HEK293 (cell line): ENCODE measurements at regions not wholly inside any gene's neighbourhood (a gene's known extent, or its start where the extent isn't known, plus 50 kb on each side); places are given as distances from the start of the nearest gene placed in this dataset.

Source experiments
- CTCF ChIA-PET: fragments of 350-600 bp; formaldehyde crosslinking; extraction: SDS; loops from one replicate; lab custom pipeline; 2021; ENCODE audit warnings: antibody characterized with exemption; lab: Yijun Ruan, JAX
- POLR2A ChIA-PET: fragments of 300-600 bp; formaldehyde crosslinking; extraction: SDS; loops from one replicate; lab custom pipeline; 2020; ENCODE audit warnings: antibody characterized with exemption, inconsistent platforms; lab: Yijun Ruan, JAX
- H3K27ac ChIP-seq: fragments of 200-500 bp; sonication (Bioruptor generic); 2 replicates; pipeline ENCODE4 v1.5.1; 2014; ENCODE audit warnings: low read depth, low read length, control low read depth, inconsistent platforms; ENCODE audit errors: extremely low read depth
- H3K36me3 ChIP-seq, 2 experiments: fragments of 200-500 bp in 1 of 2; sonication (Bioruptor generic) in 1 of 2; 1 replicate in 1 of 2; 2 replicates in 1 of 2; pipeline ENCODE4 v1.5.1; 2014 to 2017; ENCODE audit warnings: inconsistent platforms in 2 of 2, low read length in 2 of 2; ENCODE audit not compliant: control insufficient read depth in 2 of 2, insufficient read depth in 1 of 2
- H3K4me1 ChIP-seq: fragments of 200-500 bp; sonication (Bioruptor generic); 2 replicates; pipeline ENCODE4 v1.5.1; 2014; ENCODE audit warnings: mild to moderate bottlenecking, low read length, inconsistent platforms; ENCODE audit not compliant: control insufficient read depth, insufficient read depth
- H3K4me3 ChIP-seq: 2 replicates; pipeline ENCODE4 v1.5.1; 2011; ENCODE audit warnings: low read depth, mild to moderate bottlenecking, control low read depth, low read length, moderate library complexity
- H3K9me3 ChIP-seq: fragments of 200-500 bp; sonication (Bioruptor generic); 2 replicates; pipeline ENCODE4 v1.5.1; 2014; ENCODE audit warnings: low read depth, low read length, inconsistent platforms; ENCODE audit not compliant: control insufficient read depth, insufficient read depth
- FEZF1 ChIP-seq: fragments of 450-650 bp; formaldehyde crosslinking; IDR thresholded peaks from 2 replicates; pipeline ENCODE4 v1.5.1; 2016; ENCODE audit warnings: missing biosample characterization, missing genetic modification characterization
- IKZF3 ChIP-seq: fragments of 450-650 bp; IDR thresholded peaks from 2 replicates; pipeline ENCODE4 v1.5.0; 2018; ENCODE audit warnings: missing biosample characterization, mild to moderate bottlenecking, missing genetic modification characterization, moderate library complexity
- ZBTB26 ChIP-seq: fragments of 450-650 bp; formaldehyde crosslinking; optimal IDR thresholded peaks from 2 replicates; pipeline ENCODE3; 2016; ENCODE audit warnings: missing biosample characterization, mild to moderate bottlenecking, missing genetic modification characterization
- ZNF133 ChIP-seq: fragments of 450-650 bp; formaldehyde crosslinking; IDR thresholded peaks from 2 replicates; pipeline ENCODE4 v1.5.1; 2016; ENCODE audit warnings: missing biosample characterization, missing genetic modification characterization
- ZNF138 ChIP-seq: fragments of 450-650 bp; formaldehyde crosslinking; IDR thresholded peaks from 2 replicates; pipeline ENCODE4 v1.5.1; 2016; ENCODE audit warnings: missing biosample characterization, missing genetic modification characterization, borderline replicate concordance
- ZNF202 ChIP-seq: fragments of 450-650 bp; formaldehyde crosslinking; IDR thresholded peaks from 2 replicates; pipeline ENCODE4 v1.5.1; 2016; ENCODE audit warnings: missing biosample characterization, missing genetic modification characterization, borderline replicate concordance
- ZNF23 ChIP-seq: fragments of 450-650 bp; formaldehyde crosslinking; IDR thresholded peaks from 2 replicates; pipeline ENCODE4 v1.5.1; 2016; ENCODE audit warnings: missing biosample characterization, missing genetic modification characterization, borderline replicate concordance
- ZNF239 ChIP-seq: fragments of 450-650 bp; formaldehyde crosslinking; IDR thresholded peaks from 2 replicates; pipeline ENCODE4 v1.5.1; 2016; ENCODE audit warnings: missing biosample characterization, missing genetic modification characterization
- ZNF266 ChIP-seq: fragments of 450-650 bp; formaldehyde crosslinking; IDR thresholded peaks from 2 replicates; pipeline ENCODE4 v1.5.1; 2016; ENCODE audit warnings: missing biosample characterization, missing genetic modification characterization, low read depth
- ZNF488 ChIP-seq: fragments of 450-650 bp; formaldehyde crosslinking; IDR thresholded peaks from 2 replicates; pipeline ENCODE4 v1.5.1; 2016; ENCODE audit warnings: missing biosample characterization, missing genetic modification characterization
- ZNF530 ChIP-seq: fragments of 450-650 bp; formaldehyde crosslinking; IDR thresholded peaks from 2 replicates; pipeline ENCODE4 v1.5.1; 2016; ENCODE audit warnings: low read depth, missing biosample characterization, missing genetic modification characterization
- ZNF549 ChIP-seq: fragments of 450-650 bp; IDR thresholded peaks from 2 replicates; pipeline ENCODE4 v1.5.1; 2018; ENCODE audit warnings: missing biosample characterization, missing genetic modification characterization, mild to moderate bottlenecking, inconsistent platforms, moderate library complexity
- ZNF701 ChIP-seq: fragments of 450-650 bp; formaldehyde crosslinking; IDR thresholded peaks from 2 replicates; pipeline ENCODE4 v1.5.1; 2016; ENCODE audit warnings: missing biosample characterization, missing genetic modification characterization
- TF ChIP-seq, protein P1 (sequence below): fragments of 450-650 bp; IDR thresholded peaks from 2 replicates; pipeline ENCODE4 v1.5.1; 2018; ENCODE audit warnings: missing biosample characterization, mild to moderate bottlenecking, missing genetic modification characterization
- TF ChIP-seq, protein P2 (sequence below): fragments of 450-650 bp; formaldehyde crosslinking; IDR thresholded peaks from 2 replicates; pipeline ENCODE4 v1.5.1; 2017; ENCODE audit warnings: missing biosample characterization, missing genetic modification characterization
- TF ChIP-seq, protein P3 (sequence below): fragments of 450-650 bp; formaldehyde crosslinking; IDR thresholded peaks from 2 replicates; pipeline ENCODE4 v1.5.1; 2016; ENCODE audit warnings: missing biosample characterization, missing genetic modification characterization, borderline replicate concordance
- TF ChIP-seq, protein P4 (sequence below): fragments of 450-650 bp; formaldehyde crosslinking; IDR thresholded peaks from 2 replicates; pipeline ENCODE4 v1.5.1; 2017; ENCODE audit warnings: missing biosample characterization, missing genetic modification characterization
- TF ChIP-seq, protein P5 (sequence below): fragments of 450-650 bp; formaldehyde crosslinking; IDR thresholded peaks from 2 replicates; pipeline ENCODE4 v1.5.1; 2016; ENCODE audit warnings: missing biosample characterization, missing genetic modification characterization

- TF ChIP-seq, protein P1, sequence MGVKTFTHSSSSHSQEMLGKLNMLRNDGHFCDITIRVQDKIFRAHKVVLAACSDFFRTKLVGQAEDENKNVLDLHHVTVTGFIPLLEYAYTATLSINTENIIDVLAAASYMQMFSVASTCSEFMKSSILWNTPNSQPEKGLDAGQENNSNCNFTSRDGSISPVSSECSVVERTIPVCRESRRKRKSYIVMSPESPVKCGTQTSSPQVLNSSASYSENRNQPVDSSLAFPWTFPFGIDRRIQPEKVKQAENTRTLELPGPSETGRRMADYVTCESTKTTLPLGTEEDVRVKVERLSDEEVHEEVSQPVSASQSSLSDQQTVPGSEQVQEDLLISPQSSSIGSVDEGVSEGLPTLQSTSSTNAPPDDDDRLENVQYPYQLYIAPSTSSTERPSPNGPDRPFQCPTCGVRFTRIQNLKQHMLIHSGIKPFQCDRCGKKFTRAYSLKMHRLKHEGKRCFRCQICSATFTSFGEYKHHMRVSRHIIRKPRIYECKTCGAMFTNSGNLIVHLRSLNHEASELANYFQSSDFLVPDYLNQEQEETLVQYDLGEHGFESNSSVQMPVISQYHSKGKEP (tag by site-specific recombination) = no peak
- TF ChIP-seq ZNF138 (tag by site-specific recombination) (no peak), ZNF530 (tag by site-specific recombination) (no peak), ZNF133 (tag by site-specific recombination) (no peak), ZBTB26 (tag by site-specific recombination) (no peak), ZNF266 (tag by site-specific recombination) (no peak), ZNF239 (tag by site-specific recombination) (no peak)
- TF ChIP-seq, protein P2, sequence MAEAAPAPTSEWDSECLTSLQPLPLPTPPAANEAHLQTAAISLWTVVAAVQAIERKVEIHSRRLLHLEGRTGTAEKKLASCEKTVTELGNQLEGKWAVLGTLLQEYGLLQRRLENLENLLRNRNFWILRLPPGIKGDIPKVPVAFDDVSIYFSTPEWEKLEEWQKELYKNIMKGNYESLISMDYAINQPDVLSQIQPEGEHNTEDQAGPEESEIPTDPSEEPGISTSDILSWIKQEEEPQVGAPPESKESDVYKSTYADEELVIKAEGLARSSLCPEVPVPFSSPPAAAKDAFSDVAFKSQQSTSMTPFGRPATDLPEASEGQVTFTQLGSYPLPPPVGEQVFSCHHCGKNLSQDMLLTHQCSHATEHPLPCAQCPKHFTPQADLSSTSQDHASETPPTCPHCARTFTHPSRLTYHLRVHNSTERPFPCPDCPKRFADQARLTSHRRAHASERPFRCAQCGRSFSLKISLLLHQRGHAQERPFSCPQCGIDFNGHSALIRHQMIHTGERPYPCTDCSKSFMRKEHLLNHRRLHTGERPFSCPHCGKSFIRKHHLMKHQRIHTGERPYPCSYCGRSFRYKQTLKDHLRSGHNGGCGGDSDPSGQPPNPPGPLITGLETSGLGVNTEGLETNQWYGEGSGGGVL (tag by site-specific recombination) = no peak
These were observed 308.6 kb downstream of the MATN1 start (continued) for GRCh38 chr1:30414851-30415165.

GRCh38 chr1:30414086-30414850, 309.1 kb downstream of the MATN1 start:
- Histone ChIP-seq H3K27ac (no peak overlapping the region), H3K36me3 (no peaks in the 10 kb centered on the region), H3K4me3 (no peak overlapping the region), H3K9me3 (no peaks in the 10 kb centered on the region), H3K4me1 (no peaks in the 10 kb centered on the region)
- TF ChIP-seq FEZF1 (tag by site-specific recombination) (no peak), IKZF3 (no peak), ZNF701 (tag by site-specific recombination) (no peak), ZNF23 (no peak), ZNF549 (tag by site-specific recombination) (no peak), ZNF202 (tag by site-specific recombination) (no peak), ZNF488 (tag by site-specific recombination) (no peak)
- TF ChIP-seq, protein P3, sequence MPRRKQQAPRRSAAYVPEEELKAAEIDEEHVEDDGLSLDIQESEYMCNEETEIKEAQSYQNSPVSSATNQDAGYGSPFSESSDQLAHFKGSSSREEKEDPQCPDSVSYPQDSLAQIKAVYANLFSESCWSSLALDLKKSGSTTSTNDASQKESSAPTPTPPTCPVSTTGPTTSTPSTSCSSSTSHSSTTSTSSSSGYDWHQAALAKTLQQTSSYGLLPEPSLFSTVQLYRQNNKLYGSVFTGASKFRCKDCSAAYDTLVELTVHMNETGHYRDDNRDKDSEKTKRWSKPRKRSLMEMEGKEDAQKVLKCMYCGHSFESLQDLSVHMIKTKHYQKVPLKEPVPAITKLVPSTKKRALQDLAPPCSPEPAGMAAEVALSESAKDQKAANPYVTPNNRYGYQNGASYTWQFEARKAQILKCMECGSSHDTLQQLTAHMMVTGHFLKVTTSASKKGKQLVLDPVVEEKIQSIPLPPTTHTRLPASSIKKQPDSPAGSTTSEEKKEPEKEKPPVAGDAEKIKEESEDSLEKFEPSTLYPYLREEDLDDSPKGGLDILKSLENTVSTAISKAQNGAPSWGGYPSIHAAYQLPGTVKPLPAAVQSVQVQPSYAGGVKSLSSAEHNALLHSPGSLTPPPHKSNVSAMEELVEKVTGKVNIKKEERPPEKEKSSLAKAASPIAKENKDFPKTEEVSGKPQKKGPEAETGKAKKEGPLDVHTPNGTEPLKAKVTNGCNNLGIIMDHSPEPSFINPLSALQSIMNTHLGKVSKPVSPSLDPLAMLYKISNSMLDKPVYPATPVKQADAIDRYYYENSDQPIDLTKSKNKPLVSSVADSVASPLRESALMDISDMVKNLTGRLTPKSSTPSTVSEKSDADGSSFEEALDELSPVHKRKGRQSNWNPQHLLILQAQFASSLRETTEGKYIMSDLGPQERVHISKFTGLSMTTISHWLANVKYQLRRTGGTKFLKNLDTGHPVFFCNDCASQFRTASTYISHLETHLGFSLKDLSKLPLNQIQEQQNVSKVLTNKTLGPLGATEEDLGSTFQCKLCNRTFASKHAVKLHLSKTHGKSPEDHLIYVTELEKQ (tag by site-specific recombination) = no peak
- TF ChIP-seq, protein P4, sequence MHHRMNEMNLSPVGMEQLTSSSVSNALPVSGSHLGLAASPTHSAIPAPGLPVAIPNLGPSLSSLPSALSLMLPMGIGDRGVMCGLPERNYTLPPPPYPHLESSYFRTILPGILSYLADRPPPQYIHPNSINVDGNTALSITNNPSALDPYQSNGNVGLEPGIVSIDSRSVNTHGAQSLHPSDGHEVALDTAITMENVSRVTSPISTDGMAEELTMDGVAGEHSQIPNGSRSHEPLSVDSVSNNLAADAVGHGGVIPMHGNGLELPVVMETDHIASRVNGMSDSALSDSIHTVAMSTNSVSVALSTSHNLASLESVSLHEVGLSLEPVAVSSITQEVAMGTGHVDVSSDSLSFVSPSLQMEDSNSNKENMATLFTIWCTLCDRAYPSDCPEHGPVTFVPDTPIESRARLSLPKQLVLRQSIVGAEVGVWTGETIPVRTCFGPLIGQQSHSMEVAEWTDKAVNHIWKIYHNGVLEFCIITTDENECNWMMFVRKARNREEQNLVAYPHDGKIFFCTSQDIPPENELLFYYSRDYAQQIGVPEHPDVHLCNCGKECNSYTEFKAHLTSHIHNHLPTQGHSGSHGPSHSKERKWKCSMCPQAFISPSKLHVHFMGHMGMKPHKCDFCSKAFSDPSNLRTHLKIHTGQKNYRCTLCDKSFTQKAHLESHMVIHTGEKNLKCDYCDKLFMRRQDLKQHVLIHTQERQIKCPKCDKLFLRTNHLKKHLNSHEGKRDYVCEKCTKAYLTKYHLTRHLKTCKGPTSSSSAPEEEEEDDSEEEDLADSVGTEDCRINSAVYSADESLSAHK = no peak
- TF ChIP-seq, protein P5, sequence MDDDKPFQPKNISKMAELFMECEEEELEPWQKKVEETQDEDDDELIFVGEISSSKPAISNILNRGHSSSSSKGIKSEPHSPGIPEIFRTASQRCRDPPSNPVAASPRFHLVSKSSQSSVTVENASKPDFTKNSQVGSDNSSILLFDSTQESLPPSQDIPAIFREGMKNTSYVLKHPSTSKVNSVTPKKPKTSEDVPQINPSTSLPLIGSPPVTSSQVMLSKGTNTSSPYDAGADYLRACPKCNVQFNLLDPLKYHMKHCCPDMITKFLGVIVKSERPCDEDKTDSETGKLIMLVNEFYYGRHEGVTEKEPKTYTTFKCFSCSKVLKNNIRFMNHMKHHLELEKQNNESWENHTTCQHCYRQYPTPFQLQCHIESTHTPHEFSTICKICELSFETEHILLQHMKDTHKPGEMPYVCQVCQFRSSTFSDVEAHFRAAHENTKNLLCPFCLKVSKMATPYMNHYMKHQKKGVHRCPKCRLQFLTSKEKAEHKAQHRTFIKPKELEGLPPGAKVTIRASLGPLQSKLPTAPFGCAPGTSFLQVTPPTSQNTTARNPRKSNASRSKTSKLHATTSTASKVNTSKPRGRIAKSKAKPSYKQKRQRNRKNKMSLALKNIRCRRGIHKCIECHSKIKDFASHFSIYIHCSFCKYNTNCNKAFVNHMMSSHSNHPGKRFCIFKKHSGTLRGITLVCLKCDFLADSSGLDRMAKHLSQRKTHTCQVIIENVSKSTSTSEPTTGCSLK (tag by site-specific recombination) = no peak
- ChIA-PET POLR2A (no interaction called here), CTCF (interaction anchor here (1.2 kb wide), 1 partner anchor 33 kb away, joined by 5 read pairs; no protein-coding TSS in a partner anchor)
